HG03520 (cell line): ENCODE measurements at regions not wholly inside any gene's neighbourhood (a gene's known extent, or its start where the extent isn't known, plus 50 kb on each side); places are given as distances from the start of the nearest gene placed in this dataset.

Source experiments
- ATAC-seq: cut with Tn5 transposase; IDR thresholded peaks from one replicate; pipeline ENCODE4 v1.9.1; 2021; ENCODE audit warnings: mild to moderate bottlenecking, moderate library complexity; ENCODE audit not compliant: unreplicated experiment

DNA sequence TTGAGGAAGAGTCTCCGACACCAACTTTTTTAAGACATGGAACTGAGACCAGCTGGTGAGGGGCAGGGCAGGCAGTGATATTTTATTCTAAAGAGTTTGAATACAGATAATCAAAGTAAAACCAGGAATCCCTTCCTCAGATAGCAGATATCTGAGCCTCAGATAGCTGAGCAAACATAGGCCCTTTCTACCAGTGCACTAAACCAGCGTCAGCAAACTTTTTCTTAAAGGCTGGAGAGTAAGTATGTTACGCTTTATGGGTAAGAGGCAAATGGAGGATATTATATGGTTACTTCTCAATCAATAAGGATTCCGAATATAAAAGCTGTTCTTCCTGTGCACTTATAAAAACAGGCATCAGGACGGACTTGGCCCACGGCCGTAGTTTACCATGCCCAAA is 73.9 kb downstream of the WNT5A start:
- ATAC-seq: no peak

DNA sequence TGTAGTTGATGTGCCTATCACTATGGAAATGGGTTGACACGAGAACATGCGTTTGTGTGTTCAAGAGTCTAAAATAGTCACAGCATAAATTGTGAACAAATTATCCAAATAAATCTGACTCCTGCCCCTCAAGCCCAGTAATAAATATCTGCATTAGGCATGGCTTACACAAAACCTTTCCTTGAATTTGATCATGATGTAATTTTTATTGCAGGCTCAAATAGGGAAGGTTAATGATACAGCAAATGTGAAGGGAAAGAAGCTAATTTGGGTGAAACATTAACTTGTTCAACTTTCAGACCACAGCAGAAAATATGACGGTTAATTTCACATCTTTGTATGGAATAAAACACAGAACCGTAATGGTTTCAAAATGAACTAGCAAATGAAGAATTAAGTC is 74.6 kb downstream of the WNT5A start:
- ATAC-seq: no peak

- no peak for ATAC-seq
Measured at GRCh38 chr3:55409806-55410205, 77.3 kb downstream of the WNT5A start.

GRCh38 chr3:55408193-55408826 is 78.8 kb downstream of the WNT5A start:
- ATAC-seq: no peak

DNA sequence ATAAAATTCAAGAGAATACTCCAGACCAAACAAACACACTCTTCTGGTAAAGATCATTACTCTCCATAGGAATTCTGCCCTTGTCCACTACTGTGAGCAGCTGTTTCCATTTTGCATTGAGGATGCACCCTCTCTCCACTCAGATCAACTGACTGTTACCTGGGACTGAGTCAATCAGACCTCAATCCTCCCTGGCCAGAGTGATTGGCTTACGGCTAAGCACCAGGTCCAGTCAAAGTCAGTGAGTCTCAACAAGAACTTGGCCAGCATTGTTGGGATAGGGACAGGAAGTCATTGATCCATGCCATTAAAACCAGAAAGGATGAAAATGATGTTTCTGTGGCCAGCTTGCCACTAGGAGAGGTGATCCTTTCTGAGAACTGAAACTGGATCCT is 79.7 kb downstream of the WNT5A start:
- ATAC-seq: no peak

DNA sequence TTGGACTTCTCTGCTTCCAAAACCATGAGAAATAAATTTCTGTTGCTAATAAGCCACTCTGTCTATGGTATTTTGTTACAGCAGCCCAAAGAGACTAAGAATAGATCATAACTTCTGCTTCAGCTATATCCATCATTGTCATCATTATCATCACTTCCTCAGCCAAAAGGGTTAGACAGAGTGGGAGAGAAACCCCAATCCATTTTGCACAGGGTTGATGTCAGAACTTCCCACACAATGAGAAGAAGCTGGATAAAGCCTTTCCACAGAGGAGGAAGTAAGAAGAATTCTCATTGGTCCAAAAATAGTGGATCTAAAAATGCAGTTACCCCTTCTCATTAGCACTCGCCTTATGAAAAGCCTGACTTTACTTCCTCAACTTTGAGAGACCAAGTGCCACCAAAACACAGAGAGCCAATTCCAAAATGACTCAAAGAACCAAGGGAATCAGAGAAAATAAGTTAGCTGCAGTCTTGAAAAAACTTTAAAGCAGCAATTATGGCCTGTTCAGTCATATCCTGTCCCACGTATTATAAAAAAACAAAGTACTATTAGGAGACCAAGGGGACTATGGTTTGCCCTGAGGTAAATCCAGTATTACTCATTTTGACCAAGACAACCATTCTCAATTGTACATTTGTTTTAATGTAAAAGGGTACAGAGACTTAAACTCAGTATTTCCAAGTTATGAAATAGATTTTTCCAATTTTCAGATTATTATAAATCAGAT is 80.2 kb downstream of the WNT5A start:
- no peak for ATAC-seq

GRCh38 chr3:55405436-55405835 is 81.7 kb downstream of the WNT5A start:
- no peak for ATAC-seq

DNA sequence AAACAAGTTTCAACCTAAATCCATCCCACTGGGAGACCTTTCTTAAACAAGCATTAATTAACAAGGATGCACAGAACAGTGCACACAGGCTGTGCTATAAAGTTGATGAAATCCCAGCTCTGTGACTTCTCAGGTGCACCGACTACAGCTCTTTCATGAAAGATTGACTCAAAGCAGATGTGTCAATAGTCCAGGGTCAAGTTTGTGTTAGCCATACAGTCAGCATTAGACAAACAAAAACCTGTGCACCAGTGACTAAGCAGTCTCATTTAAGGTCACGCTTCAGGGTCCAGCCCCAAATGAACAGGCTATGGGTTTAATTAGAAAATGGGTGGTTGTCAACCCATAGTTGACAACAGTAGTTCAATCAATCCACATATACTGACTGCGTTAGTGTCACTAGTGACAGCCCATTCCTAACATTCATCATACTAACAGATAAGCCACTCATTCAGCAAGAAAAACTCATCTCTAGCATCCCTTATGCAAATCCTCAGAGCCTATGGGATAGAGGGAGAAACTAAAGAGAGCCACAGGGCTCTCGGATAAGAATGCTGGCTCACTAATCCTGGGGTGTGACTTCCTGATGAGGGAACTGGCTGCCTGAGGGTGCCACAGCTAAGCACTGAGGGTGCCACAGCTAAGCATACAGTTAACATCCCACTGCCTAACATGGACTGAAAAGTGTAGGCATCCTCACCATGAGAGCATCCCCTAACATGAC is 84.1 kb downstream of the WNT5A start:
- no peak for ATAC-seq

- no peak for ATAC-seq
Measured at GRCh38 chr3:55380561-55380960, 106.5 kb downstream of the WNT5A start.

GRCh38 chr3:55376753-55377347 is 110.3 kb downstream of the WNT5A start:
- no peak for ATAC-seq

DNA sequence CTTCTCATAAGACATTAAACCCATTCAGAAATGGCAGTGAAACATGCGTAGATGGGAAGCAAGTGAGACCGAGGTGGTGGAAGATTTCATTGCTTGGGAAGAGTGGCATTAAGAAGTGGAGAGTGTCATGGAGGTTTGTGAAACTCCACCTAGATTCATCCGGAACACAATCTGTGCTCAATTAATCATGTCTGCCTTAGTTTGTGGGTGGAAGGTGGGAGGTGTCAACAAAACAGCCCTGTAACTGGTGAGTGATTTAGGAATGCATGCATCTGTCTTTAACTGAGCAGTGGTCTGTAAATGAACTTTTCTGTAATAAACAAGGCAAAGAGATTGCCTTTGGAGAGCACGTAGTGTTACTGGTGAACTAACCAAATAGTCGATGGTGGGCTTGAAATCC is 113.7 kb downstream of the WNT5A start:
- no peak for ATAC-seq

GRCh38 chr3:55370272-55370671 is 116.8 kb downstream of the WNT5A start:
- ATAC-seq: no peak

DNA sequence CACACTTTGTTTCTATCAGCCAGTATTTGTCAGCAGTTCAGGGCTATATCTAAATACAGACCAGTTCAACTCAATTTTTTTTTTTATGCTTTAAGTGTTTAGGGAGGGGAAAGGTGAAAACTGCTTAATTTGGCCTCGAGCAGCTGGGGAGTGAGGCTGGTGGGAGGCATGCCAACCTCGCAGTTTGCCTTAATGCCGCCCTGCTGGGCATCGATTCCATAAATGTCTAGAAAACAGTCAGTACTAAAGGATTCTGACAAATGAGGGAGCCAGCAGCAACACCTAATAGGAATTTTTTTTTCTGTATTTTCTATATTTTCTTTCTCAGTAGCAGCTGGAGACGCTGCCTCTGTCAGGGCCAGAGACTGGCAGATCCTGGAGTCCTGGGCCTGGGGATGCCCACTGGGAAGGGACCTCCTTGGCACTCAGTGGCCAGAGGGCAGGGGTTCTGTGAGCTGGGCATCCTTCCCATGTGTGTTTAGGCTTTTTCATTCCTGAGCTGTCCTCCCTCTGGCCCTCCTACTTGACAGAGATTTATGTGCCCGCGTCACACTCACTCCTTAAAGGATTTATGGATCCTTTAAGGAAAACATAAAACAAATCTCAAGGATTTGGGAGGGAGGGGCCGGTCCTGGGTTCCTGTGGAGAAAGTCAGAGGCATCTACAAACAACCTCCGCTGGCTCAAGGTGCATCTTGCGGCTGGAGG is 117.8 kb downstream of the WNT5A start:
- ATAC-seq: no peak

GRCh38 chr3:55368366-55368765 is 118.7 kb downstream of the WNT5A start:
- ATAC-seq: no peak

GRCh38 chr3:55367384-55367783 is 119.7 kb downstream of the WNT5A start:
- ATAC-seq: no peak

- ATAC-seq: no peak
Measured at GRCh38 chr3:55364421-55364820, 122.7 kb downstream of the WNT5A start.

DNA sequence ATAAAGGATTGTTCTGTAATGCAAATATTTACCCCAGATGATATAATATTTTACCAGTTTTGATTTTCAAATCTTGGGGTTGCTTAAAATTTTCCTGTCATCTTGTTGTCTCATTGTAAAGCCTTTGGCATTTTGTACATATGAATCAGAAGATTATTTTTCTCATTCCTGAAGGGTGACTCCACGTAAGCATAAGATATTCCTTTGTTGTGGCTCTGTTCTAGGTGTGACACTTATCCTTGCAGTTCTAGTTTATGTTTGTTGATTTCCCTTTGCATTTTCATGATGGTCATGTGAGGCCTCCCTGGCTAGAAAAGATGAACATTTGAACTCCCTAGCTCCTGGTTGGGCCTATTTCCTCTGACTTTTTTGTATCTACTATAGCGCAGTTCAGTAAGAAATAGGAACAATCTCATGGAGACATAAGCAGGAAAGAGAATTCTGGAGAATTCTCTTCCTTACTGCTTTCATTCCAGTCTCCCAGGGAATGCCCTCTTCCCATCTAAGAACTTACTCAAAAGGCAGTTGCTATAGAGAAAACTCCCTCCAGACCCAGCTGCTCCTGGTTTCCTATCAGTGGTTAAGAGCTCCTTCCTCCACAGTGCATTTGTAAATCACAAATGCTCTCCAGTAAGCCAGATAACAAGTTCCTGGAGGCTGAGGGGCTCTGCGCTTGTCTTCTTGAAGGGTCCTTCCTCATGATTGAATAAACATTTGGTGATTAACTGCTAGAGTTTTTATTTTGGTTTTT is 124.7 kb downstream of the WNT5A start:
- ATAC-seq: no peak

- ATAC-seq: no peak
Measured at GRCh38 chr3:55357796-55358195, 129.3 kb downstream of the WNT5A start.

- no peak for ATAC-seq
Measured at GRCh38 chr3:55352668-55353067, 134.4 kb downstream of the WNT5A start.

DNA sequence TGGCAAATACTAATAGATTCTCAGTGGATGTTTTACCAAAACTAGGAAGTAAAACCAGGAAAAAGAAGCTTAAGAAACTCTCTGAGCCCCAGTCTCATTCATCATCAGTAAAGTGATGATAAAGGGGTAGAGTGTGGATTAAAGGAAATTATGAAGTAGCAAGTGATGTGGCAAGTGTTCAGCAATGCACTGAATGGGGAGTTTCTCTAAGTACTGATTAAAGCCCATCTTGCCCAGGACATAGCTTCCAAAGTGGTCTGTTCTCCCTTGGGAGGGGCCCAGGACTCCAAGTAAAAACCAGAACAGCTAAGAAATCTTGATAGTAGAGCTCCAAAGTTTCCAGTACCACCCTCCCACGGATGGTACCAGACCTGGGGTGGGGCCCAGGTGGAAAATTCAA is 137.3 kb downstream of the WNT5A start:
- no peak for ATAC-seq
